GM19324 (cell line): ENCODE measurements at regions not wholly inside any gene's neighbourhood (a gene's known extent, or its start where the extent isn't known, plus 50 kb on each side); places are given as distances from the start of the nearest gene placed in this dataset.

ENCODE experiments used
- ATAC-seq: cut with Tn5 transposase; IDR thresholded peaks from one replicate; pipeline ENCODE4 v1.9.1; 2021; ENCODE audit warnings: mild to moderate bottlenecking, moderate library complexity; ENCODE audit not compliant: unreplicated experiment, low FRiP score

DNA sequence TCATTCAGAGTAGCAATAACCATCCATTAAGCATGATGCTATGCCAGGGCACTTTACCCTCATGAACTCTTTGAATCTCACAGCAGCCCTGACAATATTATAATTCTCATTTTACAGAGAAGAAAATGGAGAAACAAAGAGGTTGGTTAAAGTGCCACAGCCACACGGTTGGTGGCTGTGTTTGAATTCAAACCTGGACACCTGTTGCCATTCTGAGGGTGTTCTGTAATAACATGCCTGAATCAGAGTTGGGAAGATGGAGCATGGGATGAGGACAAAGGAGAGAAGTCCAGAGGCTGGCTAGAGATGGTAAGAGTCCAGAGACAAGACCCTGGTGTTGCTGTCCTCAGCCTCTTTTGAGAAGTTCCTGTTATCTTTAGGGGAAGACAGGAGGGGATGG lies 127.7 kb downstream of the DHX35 start:
- no peak for ATAC-seq
